ENCODE measurements at regions not wholly inside any gene's neighbourhood (a gene's known extent, or its start where the extent isn't known, plus 50 kb on each side); places are given as distances from the start of the nearest gene placed in this dataset.

DNA sequence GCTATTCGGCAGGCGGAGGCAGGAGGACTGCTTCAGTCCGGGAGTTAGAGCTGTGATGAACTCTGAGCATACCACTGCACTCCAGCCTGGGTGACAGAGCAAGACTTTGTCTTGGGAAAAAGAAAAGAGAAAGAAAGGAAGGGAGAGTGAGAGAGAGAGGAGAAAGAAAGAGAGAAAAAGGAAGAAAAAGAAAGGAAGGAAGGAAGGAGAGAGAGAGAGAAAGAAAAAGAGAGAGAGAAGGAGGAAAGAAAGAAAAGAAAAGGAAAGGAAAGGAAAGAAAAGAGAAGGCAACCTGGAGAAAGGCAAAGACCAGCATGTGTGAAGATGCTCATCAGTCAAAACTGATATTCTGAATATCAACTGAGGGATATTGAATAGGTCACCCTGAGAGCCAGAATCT is 143.1 kb upstream of the SASH1 start:
- TF ChIP-seq, protein P1, sequence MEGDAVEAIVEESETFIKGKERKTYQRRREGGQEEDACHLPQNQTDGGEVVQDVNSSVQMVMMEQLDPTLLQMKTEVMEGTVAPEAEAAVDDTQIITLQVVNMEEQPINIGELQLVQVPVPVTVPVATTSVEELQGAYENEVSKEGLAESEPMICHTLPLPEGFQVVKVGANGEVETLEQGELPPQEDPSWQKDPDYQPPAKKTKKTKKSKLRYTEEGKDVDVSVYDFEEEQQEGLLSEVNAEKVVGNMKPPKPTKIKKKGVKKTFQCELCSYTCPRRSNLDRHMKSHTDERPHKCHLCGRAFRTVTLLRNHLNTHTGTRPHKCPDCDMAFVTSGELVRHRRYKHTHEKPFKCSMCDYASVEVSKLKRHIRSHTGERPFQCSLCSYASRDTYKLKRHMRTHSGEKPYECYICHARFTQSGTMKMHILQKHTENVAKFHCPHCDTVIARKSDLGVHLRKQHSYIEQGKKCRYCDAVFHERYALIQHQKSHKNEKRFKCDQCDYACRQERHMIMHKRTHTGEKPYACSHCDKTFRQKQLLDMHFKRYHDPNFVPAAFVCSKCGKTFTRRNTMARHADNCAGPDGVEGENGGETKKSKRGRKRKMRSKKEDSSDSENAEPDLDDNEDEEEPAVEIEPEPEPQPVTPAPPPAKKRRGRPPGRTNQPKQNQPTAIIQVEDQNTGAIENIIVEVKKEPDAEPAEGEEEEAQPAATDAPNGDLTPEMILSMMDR (IDR thresholded peaks at IDR 0.05; ENCODE audit: insufficient read depth, low read length, poor library complexity, severe bottlenecking), result no peak
- H3K27me3 ChIP-seq (replicated peaks; ENCODE audit: control insufficient read depth, insufficient read depth, low read length), result no peaks in the 10 kb centered on the region; the same call in none of the 2 replicates
- no peaks in the 10 kb centered on the region for H3K36me3 ChIP-seq (ENCODE audit: control insufficient read depth, insufficient read depth, low read length)

DNA sequence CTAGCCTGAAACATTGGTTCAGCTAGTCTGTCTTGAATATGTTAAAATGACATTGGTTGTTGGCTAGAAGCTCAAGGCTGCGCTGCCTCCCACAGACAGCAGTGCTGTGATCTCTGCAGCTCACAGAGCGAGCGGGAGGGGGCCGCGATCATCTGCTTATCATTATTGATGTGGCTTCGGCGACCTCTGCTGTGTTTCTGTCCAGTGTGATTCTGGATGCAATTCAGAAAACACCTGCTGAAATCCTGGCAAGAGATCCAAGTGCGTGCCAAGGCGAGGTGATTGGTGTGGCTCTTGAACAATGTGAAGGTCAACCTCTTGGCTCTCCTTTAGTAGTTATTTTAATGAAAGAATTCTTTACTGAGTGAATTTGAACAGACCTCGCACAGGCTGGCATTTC is 142.3 kb upstream of the SASH1 start:
- no peak for DNase-seq (ENCODE audit: extremely low read depth, insufficient read length)
- Histone ChIP-seq H3K36me3 (ENCODE audit: control insufficient read depth, insufficient read depth, low read length) (no peaks in the 10 kb centered on the region), H3K4me3 (replicated peaks; ENCODE audit: low read depth, low read length) (no peak overlapping the region), H3K27me3 (replicated peaks; ENCODE audit: control insufficient read depth, insufficient read depth, low read length) (no peaks in the 10 kb centered on the region; the same call in none of the 2 replicates)
- TF ChIP-seq, protein P1 (IDR thresholded peaks at IDR 0.05; ENCODE audit: insufficient read depth, low read length, poor library complexity, severe bottlenecking), result no peak

More for the DNA sequence above, 143.1 kb upstream of the SASH1 start:
- DNase-seq (ENCODE audit: extremely low read depth, insufficient read length), result no peak
- H3K4me3 ChIP-seq (replicated peaks; ENCODE audit: low read depth, low read length), result no peak overlapping the region

DNA sequence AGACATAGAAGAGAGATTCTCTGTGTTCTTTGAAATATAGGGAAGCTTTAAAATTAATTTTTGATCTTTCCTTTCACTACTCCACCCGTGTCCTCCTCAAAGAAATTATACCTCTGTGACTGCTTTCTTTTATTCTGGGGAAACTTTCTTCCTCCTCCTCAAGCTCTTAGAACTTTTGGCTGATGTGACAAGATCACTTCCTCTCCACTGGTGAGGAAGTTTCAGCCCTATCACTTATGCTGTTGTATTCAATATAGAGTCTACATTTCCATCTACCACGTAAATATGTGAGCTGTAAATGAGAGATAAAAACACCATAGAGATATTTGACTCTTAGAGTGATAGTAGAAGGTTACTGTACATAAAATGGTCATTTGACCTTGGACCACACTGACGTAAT is 141.9 kb upstream of the SASH1 start:
- Histone ChIP-seq H3K36me3 (ENCODE audit: control insufficient read depth, insufficient read depth, low read length) (no peaks in the 10 kb centered on the region), H3K27me3 (replicated peaks; ENCODE audit: control insufficient read depth, insufficient read depth, low read length) (no peaks in the 10 kb centered on the region; the same call in none of the 2 replicates), H3K4me3 (replicated peaks; ENCODE audit: low read depth, low read length) (no peak overlapping the region)
- TF ChIP-seq, protein P1 (IDR thresholded peaks at IDR 0.05; ENCODE audit: insufficient read depth, low read length, poor library complexity, severe bottlenecking), result no peak
- DNase-seq (ENCODE audit: extremely low read depth, insufficient read length), result no peak

DNA sequence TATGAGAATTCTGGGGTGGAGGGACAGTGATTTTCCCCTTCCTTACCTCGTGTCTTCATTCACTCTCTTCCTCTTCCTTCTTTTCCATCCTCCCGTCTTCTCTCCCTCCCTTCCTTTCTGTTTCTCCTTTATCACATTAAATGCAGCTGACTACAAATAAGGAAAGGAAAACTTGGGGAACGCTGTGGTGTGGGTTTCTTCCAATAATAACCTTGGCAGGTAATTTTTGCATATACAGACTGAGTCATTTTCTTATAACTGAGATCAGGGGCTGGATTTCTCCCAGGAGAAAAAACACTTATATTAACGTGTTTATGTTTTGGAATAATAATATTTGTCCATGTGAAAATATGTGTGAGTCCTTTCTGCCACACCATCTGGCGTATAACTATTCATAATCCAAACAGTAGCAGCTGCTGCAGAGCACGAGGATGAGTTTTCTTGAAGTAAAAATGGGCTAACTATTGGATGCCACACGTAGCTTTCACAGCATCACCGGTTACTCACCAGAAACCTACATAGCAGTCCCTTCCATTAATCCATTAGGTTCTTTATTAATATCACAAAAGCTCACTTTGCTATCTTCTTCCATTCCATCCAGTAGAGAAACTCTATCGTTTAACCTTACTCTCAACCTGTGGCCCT is 139.2 kb upstream of the SASH1 start:
- TF ChIP-seq, protein P1 (IDR thresholded peaks at IDR 0.05; ENCODE audit: insufficient read depth, low read length, poor library complexity, severe bottlenecking), result no peak
- H3K27me3 ChIP-seq (replicated peaks; ENCODE audit: control insufficient read depth, insufficient read depth, low read length), result no peaks in the 10 kb centered on the region; the same call in none of the 2 replicates
- no peaks in the 10 kb centered on the region for H3K36me3 ChIP-seq (ENCODE audit: control insufficient read depth, insufficient read depth, low read length)
- no peak overlapping the region for H3K4me3 ChIP-seq (replicated peaks; ENCODE audit: low read depth, low read length)
- DNase-seq (ENCODE audit: extremely low read depth, insufficient read length), result no peak

DNA sequence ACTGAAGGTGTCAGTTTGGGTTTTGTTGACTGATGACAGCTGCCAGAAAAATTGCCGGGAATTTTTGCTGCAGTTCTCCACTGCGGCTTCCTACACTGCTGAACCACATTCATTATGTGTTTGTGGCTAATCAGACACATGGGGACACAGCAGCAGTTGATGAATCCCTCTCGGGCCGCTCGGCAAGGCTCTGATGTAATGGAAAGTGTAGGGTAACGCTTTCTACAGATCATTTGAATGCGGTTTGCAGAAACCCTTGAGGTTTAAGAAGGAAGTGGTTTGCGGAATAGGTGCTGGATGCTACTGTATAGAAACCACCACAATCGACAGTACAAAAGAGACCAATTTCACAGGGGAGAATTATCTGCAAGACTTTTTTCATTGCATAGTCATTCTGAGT is 138.7 kb upstream of the SASH1 start:
- peak; percentile 58 for DNase-seq (ENCODE audit: extremely low read depth, insufficient read length)
- TF ChIP-seq, protein P1 (IDR thresholded peaks at IDR 0.05; ENCODE audit: insufficient read depth, low read length, poor library complexity, severe bottlenecking), result no peak
- H3K36me3 ChIP-seq (ENCODE audit: control insufficient read depth, insufficient read depth, low read length), result no peaks in the 10 kb centered on the region
- H3K27me3 ChIP-seq (replicated peaks; ENCODE audit: control insufficient read depth, insufficient read depth, low read length), result no peaks in the 10 kb centered on the region; the same call in none of the 2 replicates
- no peak overlapping the region for H3K4me3 ChIP-seq (replicated peaks; ENCODE audit: low read depth, low read length)

Measured in GM06990 (cell line).